K562 (cell line): ENCODE measurements at regions not wholly inside any gene's neighbourhood (a gene's known extent, or its start where the extent isn't known, plus 50 kb on each side); places are given as distances from the start of the nearest gene placed in this dataset.
A peak's percentile ranks its signal among the peaks of the same experiment; 100 is the strongest.

Experiments used
- ATAC-seq: fragments of 200-7000 bp; cut with Tn5 transposase; 3 replicates; pipeline ENCODE4 v1.9.1; 2020; ENCODE audit warnings: moderate library complexity
- BruUV-seq: library from RNA; stranded (reverse); fragments of 400-500 nt; replicated peaks from 2 replicates; lab custom pipeline; 2021; lab: Mats Ljungman, UMichigan
- CTCF ChIA-PET: fragments of 300-600 bp; formaldehyde crosslinking; extraction: SDS; loops from one replicate; lab custom pipeline; 2021; ENCODE audit warnings: low intra/inter-chr PET ratio; lab: Yijun Ruan, JAX
- POLR2A ChIA-PET: fragments of 300-600, 350-650 bp; sonication (Branson Sonifier 250); formaldehyde crosslinking; extraction: SDS; loops from one replicate; lab custom pipeline; 2021; ENCODE audit warnings: antibody characterized with exemption, inconsistent platforms; lab: Yijun Ruan, JAX
- DNase-seq, 4 experiments: peaks; one replicate each; pipeline versions ENCODE4 v3.0.0 to v3.0.0-alpha.2; 2011 to 2018; ENCODE audit warnings: low spot score in 3 of 4, mixed read lengths in 3 of 4; ENCODE audit errors: extremely low read depth in 1 of 4
- FAIRE-seq: peaks from 2 replicates; lab custom pipeline; 2011; peaks lifted over from hg19 to GRCh38; lab: Jason Lieb, UNC
- H2AFZ ChIP-seq: 2 replicates; pipeline ENCODE4 v1.6.0; 2011; ENCODE audit warnings: low read depth, low read length, control low read depth, inconsistent platforms
- H3K27ac ChIP-seq: fragments of 200-600 bp; 3 replicates; pipeline ENCODE4 v1.8.0; 2011; ENCODE audit warnings: low read depth, mild to moderate bottlenecking, control low read depth, inconsistent platforms, low read length, moderate library complexity, mixed read lengths; ENCODE audit errors: extremely low read depth
- H3K27me3 ChIP-seq, 2 experiments: fragments of 300-600 bp in 1 of 2; 2 replicates in 1 of 2; 3 replicates in 1 of 2; pipeline versions ENCODE4 v1.6.0 to v1.8.0; 2011; ENCODE audit warnings: inconsistent platforms in 2 of 2, low read length in 2 of 2, mild to moderate bottlenecking in 1 of 2, mixed read lengths in 1 of 2, moderate library complexity in 1 of 2; ENCODE audit not compliant: control insufficient read depth in 2 of 2, insufficient read depth in 2 of 2
- H3K36me3 ChIP-seq: fragments of 300-600 bp; 3 replicates; pipeline ENCODE4 v1.8.0; 2011; ENCODE audit warnings: mild to moderate bottlenecking, low read length, inconsistent platforms; ENCODE audit not compliant: control insufficient read depth, insufficient read depth
- H3K4me1 ChIP-seq, 2 experiments: fragments of 200-600 bp in 1 of 2; replicated peaks in 1 of 2; 2 replicates in 1 of 2; 3 replicates in 1 of 2; pipeline versions ENCODE4 v1.5.1 to v1.8.0; 2011; ENCODE audit warnings: inconsistent platforms in 2 of 2, low read length in 2 of 2, mild to moderate bottlenecking in 1 of 2, mixed read lengths in 1 of 2, moderate library complexity in 1 of 2; ENCODE audit not compliant: control insufficient read depth in 2 of 2, insufficient read depth in 2 of 2
- H3K4me2 ChIP-seq: 2 replicates; pipeline ENCODE4 v1.6.1; 2011; ENCODE audit warnings: low read length, control low read depth, inconsistent platforms, mixed read lengths; ENCODE audit not compliant: insufficient read depth
- H3K4me3 ChIP-seq: fragments of 200-600 bp; sonication (generic), shearing (Covaris generic); 2 replicates; pipeline ENCODE4 v1.5.1; 2016; ENCODE audit warnings: control low read depth, inconsistent platforms
- H3K79me2 ChIP-seq: fragments of 200-600 bp; 3 replicates; pipeline ENCODE4 v1.8.0; 2011; ENCODE audit warnings: low read length, inconsistent platforms; ENCODE audit not compliant: control insufficient read depth, insufficient read depth
- H3K9ac ChIP-seq, 2 experiments: 2 replicates each; pipeline versions ENCODE4 v1.6.0 to v1.6.1; 2011; ENCODE audit warnings: low read depth in 2 of 2, low read length in 2 of 2, control low read depth in 1 of 2, inconsistent platforms in 1 of 2, mild to moderate bottlenecking in 1 of 2, mixed read lengths in 1 of 2; ENCODE audit not compliant: insufficient read depth in 1 of 2
- H3K9me1 ChIP-seq: one replicate; pipeline ENCODE4 v1.6.0; 2011; ENCODE audit warnings: inconsistent platforms, mild to moderate bottlenecking, low read length, moderate library complexity; ENCODE audit not compliant: control insufficient read depth, insufficient read depth
- H3K9me3 ChIP-seq: replicated peaks from 2 replicates; pipeline ENCODE4 v1.5.1; 2011; ENCODE audit warnings: low read depth, low read length, inconsistent platforms; ENCODE audit not compliant: control insufficient read depth, insufficient read depth
- H4K20me1 ChIP-seq: replicated peaks from 2 replicates; pipeline ENCODE4 v1.6.1; 2011; ENCODE audit warnings: low read length, inconsistent platforms, mixed read lengths; ENCODE audit not compliant: control insufficient read depth, insufficient read depth
- EWSR1 ChIP-seq: fragments of 450-650 bp; IDR thresholded peaks from 2 replicates; pipeline ENCODE4 v1.6.1; 2018; ENCODE audit warnings: borderline replicate concordance, mild to moderate bottlenecking, low read depth, moderate library complexity; ENCODE audit not compliant: partially characterized antibody
- HMG20B ChIP-seq: fragments of 250-450 bp; sonication (Bioruptor Pico); IDR thresholded peaks from 2 replicates; pipeline ENCODE4 v1.5.0; 2021; ENCODE audit warnings: mild to moderate bottlenecking
- MAX ChIP-seq: sonication (generic); formaldehyde crosslinking; IDR thresholded peaks from 2 replicates; pipeline ENCODE4 v1.9.0; 2022; ENCODE audit warnings: mild to moderate bottlenecking, missing genetic modification reagents
- SPI1 ChIP-seq: IDR thresholded peaks from 2 replicates; pipeline ENCODE4 v1.6.1; 2011; ENCODE audit warnings: low read depth, low read length, control low read depth, borderline replicate concordance
- TAF7 ChIP-seq: fragments of 450-650 bp; IDR thresholded peaks from 2 replicates; pipeline ENCODE4 v1.6.1; 2016; ENCODE audit warnings: missing genetic modification characterization, missing compliant biosample characterization
- ZBTB11 ChIP-seq, 3 experiments: fragments of 200-800 bp in 1 of 3; fragments of 250-450 bp in 1 of 3; fragments of 450-650 bp in 1 of 3; sonication (Bioruptor Pico) in 1 of 3; sonication (Bioruptor generic) in 1 of 3; formaldehyde crosslinking in 1 of 3; IDR thresholded peaks; 2 replicates each; pipeline versions ENCODE4 v1.6.1 to v1.8.0; 2016 to 2022; ENCODE audit warnings: mild to moderate bottlenecking in 2 of 3, missing genetic modification characterization in 2 of 3, missing compliant biosample characterization in 1 of 3, moderate library complexity in 1 of 3
- ZBTB5 ChIP-seq: fragments of 450-650 bp; IDR thresholded peaks from 2 replicates; pipeline ENCODE4 v1.6.1; 2017; ENCODE audit warnings: antibody characterized with exemption
- WGBS: fragments of 100-300 bp; shearing (Covaris generic); methylation state at CpG from one replicate; pipeline ENCODE4 v1.1.6; 2016; ENCODE audit warnings: low coverage, mixed read lengths; ENCODE audit not compliant: insufficient coverage; ENCODE audit errors: missing lambda C conversion rate; 5-methylcytosine and 5-hydroxymethylcytosine counted together
- in situ Hi-C: fragments of 300-500 bp; cut with MboI; formaldehyde crosslinking; loops from 4 replicates; pipeline ENCODE4 v1.15.0; 2018; ENCODE audit warnings: inconsistent platforms, mixed read lengths
- intact Hi-C: fragments of 100-400 bp; cut with micrococcal nuclease; formaldehyde crosslinking; loops from 2 replicates; pipeline ENCODE4 v1.14.2; 2022

GRCh38 chr20:53723621-53724020 is 130.0 kb upstream of the ZNF217 start:
- peaks cover 0 to 4% of the 10 kb centered on the region in 2 experiments; a peak in 1 of 5 replicates for H3K4me1 ChIP-seq
- H2AFZ ChIP-seq = peak overlapping the region; percentile 12; the same call in 1 of the 2 replicates
- no peaks in the 10 kb centered on the region for H3K9me1 ChIP-seq
- no TSS peak for BruUV-seq
- no peak overlapping the region for H3K27ac ChIP-seq
- no peaks in the 10 kb centered on the region for H3K79me2 ChIP-seq
- ATAC-seq = no peak
- no peaks in the 10 kb centered on the region for H4K20me1 ChIP-seq
- no peak for FAIRE-seq
- in situ Hi-C loops (no loop called here), intact Hi-C loops (no loop called here)
- WGBS = 41% methylated on average over 7 of the region's 7 CpGs
- DNase-seq = peak in 1 of 4 experiments; percentile 5
- H3K27me3 ChIP-seq = no peaks in the 10 kb centered on the region
- no peak overlapping the region for H3K4me3 ChIP-seq
- ChIA-PET POLR2A (no interaction called here), CTCF (no interaction called here)
- no peaks in the 10 kb centered on the region for H3K36me3 ChIP-seq
- H3K9ac ChIP-seq = no peak overlapping the region
- H3K9me3 ChIP-seq = no peaks in the 10 kb centered on the region
- no peak for TF ChIP-seq HMG20B
- TF ChIP-seq MAX (CRISPR knock-in tag) = no peak
- TF ChIP-seq TAF7 (tag) = no peak
- peak in 1 of 3 experiments; percentile 94; a peak in 2 of 6 replicates for TF ChIP-seq ZBTB11 (CRISPR knock-in tag; IDR thresholded peaks at IDR 0.05)
- peak; percentile 19; the same call in 1 of the 2 replicates for TF ChIP-seq SPI1
- TF ChIP-seq ZBTB5 = no peak
- TF ChIP-seq EWSR1 = peak; percentile 83
- TF ChIP-seq, all 486 proteins: peak for 3
- H3K4me2 ChIP-seq = no peak overlapping the region
